ENCODE measurements at regions not wholly inside any gene's neighbourhood (a gene's known extent, or its start where the extent isn't known, plus 50 kb on each side); places are given as distances from the start of the nearest gene placed in this dataset.

GRCh38 chr3:31077021-31077601 is 182.7 kb upstream of the GADL1 start:
- no peak overlapping the region for H3K27ac ChIP-seq (ENCODE audit: low read depth, low read length)
- H3K9me3 ChIP-seq (ENCODE audit: control insufficient read depth in 1 of 2, insufficient read depth in 1 of 2, low read depth in 1 of 2, low read length in 2 of 2): no peaks in the 10 kb centered on the region
- no peaks in the 10 kb centered on the region for H3K9me2 ChIP-seq (ENCODE audit: insufficient read depth)
- POLR2A ChIA-PET: no interaction called here
- no peaks in the 10 kb centered on the region for H3K27me3 ChIP-seq (ENCODE audit: insufficient read depth, low read length)
- no peaks in the 10 kb centered on the region for H4K20me1 ChIP-seq (ENCODE audit: insufficient read depth)
- peak overlapping the region; percentile 69 for H3K4me2 ChIP-seq (ENCODE audit: low read length)
- no peaks in the 10 kb centered on the region for H3K79me2 ChIP-seq (ENCODE audit: insufficient read depth, low read length)
- BruUV-seq (replicated peaks): no TSS peak
- DNase-seq (ENCODE audit: low read depth, low spot score): peak; percentile 80
- peaks cover 3 to 40% of the 10 kb centered on the region in 2 experiments; a peak in 2 of 4 replicates for H3K4me1 ChIP-seq (ENCODE audit: control insufficient read depth in 1 of 2, insufficient read depth in 2 of 2, low read length in 2 of 2)
- intact Hi-C loops (cut with micrococcal nuclease): no loop called here
- no peak overlapping the region for H3K9ac ChIP-seq (ENCODE audit: low read length)
- H3K36me3 ChIP-seq (ENCODE audit: control insufficient read depth in 1 of 2, insufficient read depth in 2 of 2, low read length in 2 of 2): no peaks in the 10 kb centered on the region
- peak overlapping the region in 1 of 2 experiments; percentile 9; a peak in 1 of 4 replicates for H3K4me3 ChIP-seq (replicated peaks in 1 of 2; ENCODE audit: low read depth in 1 of 2, low read length in 2 of 2)
- ATAC-seq: peak; percentile 89
- H2AFZ ChIP-seq (ENCODE audit: low read depth, low read length, poor library complexity, severe bottlenecking): peak overlapping the region; percentile 29
- CTCF ChIA-PET: no interaction called here
- RAD21 ChIA-PET (ENCODE audit: low non-redundant PET in 1 of 2, low total read pairs in 2 of 2, uncharacterized antibody in 2 of 2, unreplicated experiment in 2 of 2): no interaction called here
- TF ChIP-seq RAD21 (IDR thresholded peaks at IDR 0.05; ENCODE audit: low read depth) (no peak), POLR2AphosphoS5 (IDR thresholded peaks at IDR 0.05; ENCODE audit: low read depth, low read length) (peak; percentile 57), EZH2 (IDR thresholded peaks at IDR 0.05) (no peak), SP1 (IDR thresholded peaks at IDR 0.05; ENCODE audit: low read depth) (peak; percentile 87), POLR2A (IDR thresholded peaks at IDR 0.05; ENCODE audit: borderline replicate concordance, extremely low read depth, insufficient read depth, insufficient read length) (no peak), ATF3 (IDR thresholded peaks at IDR 0.05) (no peak), REST (IDR thresholded peaks at IDR 0.05; ENCODE audit: low read depth) (no peak), YY1 (IDR thresholded peaks at IDR 0.05; ENCODE audit: extremely low read depth, insufficient replicate concordance, low read depth, low read length) (peak; percentile 8), EZH2phosphoT487 (IDR thresholded peaks at IDR 0.05; ENCODE audit: borderline replicate concordance) (no peak), CBX3 (IDR thresholded peaks at IDR 0.05; ENCODE audit: low read depth) (peak; percentile 82; the same call in 1 of the 2 replicates), EGR1 (IDR thresholded peaks at IDR 0.05; ENCODE audit: low read depth) (no peak), ZNF274 (IDR thresholded peaks at IDR 0.05; ENCODE audit: low read depth, low read length) (no peak), JUND (IDR thresholded peaks at IDR 0.05) (peak; percentile 95), ZBTB33 (IDR thresholded peaks at IDR 0.05; ENCODE audit: extremely low read depth, insufficient replicate concordance, low read length) (no peak), SIN3A (IDR thresholded peaks at IDR 0.05; ENCODE audit: low read depth) (0 out of 2 replicates have a peak, but pooled peaks have one; percentile 56), TCF7L2 (IDR thresholded peaks at IDR 0.05; ENCODE audit: borderline replicate concordance, extremely low read depth, insufficient read depth, insufficient read length) (peak; percentile 76), ELF1 (IDR thresholded peaks at IDR 0.05; ENCODE audit: borderline replicate concordance, low read depth) (no peak), FOSL1 (IDR thresholded peaks at IDR 0.05; ENCODE audit: low read depth) (peak; percentile 97), CEBPB (IDR thresholded peaks at IDR 0.05; ENCODE audit: low read depth) (peak; percentile 34)
- TF ChIP-seq, protein P1, sequence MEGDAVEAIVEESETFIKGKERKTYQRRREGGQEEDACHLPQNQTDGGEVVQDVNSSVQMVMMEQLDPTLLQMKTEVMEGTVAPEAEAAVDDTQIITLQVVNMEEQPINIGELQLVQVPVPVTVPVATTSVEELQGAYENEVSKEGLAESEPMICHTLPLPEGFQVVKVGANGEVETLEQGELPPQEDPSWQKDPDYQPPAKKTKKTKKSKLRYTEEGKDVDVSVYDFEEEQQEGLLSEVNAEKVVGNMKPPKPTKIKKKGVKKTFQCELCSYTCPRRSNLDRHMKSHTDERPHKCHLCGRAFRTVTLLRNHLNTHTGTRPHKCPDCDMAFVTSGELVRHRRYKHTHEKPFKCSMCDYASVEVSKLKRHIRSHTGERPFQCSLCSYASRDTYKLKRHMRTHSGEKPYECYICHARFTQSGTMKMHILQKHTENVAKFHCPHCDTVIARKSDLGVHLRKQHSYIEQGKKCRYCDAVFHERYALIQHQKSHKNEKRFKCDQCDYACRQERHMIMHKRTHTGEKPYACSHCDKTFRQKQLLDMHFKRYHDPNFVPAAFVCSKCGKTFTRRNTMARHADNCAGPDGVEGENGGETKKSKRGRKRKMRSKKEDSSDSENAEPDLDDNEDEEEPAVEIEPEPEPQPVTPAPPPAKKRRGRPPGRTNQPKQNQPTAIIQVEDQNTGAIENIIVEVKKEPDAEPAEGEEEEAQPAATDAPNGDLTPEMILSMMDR (IDR thresholded peaks at IDR 0.05 in 2 of 3, conservative IDR thresholded peaks at IDR 0.05 in 1 of 3; ENCODE audit: borderline replicate concordance in 1 of 3, insufficient read depth in 1 of 3, low read depth in 2 of 3, low read length in 2 of 3): no peak

Data from HCT116 (cell line).